Fibroblast of upper back skin (primary cell): ENCODE measurements at regions not wholly inside any gene's neighbourhood (a gene's known extent, or its start where the extent isn't known, plus 50 kb on each side); places are given as distances from the start of the nearest gene placed in this dataset.
"Not testable (repeated sequence)": the region's sequence is repeated elsewhere in the genome, so short reads cannot be mapped to it uniquely, and the experiment has no call there.

Experiments
- DNase-seq: peaks from one replicate; pipeline ENCODE4 v3.0.0-alpha.2; 2013

DNA sequence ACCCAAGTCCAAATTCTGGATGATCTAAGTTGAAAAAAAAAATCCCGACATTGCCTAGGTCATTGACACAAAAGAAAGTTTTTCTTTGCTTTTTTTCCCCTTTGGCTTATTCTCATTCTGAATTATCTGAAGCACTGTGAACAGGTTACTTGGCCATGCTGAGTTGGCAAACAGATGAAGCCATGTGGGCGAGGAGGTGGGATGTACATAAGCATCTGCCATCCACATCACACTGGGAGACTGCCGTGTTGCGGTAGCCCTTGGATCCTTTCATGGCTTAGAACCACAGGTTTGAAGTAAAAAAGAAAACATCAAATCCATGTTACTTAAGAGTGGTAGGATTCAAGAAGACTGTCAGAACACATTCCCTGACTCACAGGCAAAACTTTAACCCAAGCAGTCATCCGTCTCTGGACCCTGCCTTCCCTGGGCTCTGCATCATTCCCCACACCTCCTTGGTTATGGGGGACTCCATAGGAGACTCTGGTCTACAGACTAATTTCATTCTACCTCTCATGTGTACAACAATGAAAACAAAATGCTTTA lies 242.5 kb upstream of the SERP2 start:
- no peak for DNase-seq

DNA sequence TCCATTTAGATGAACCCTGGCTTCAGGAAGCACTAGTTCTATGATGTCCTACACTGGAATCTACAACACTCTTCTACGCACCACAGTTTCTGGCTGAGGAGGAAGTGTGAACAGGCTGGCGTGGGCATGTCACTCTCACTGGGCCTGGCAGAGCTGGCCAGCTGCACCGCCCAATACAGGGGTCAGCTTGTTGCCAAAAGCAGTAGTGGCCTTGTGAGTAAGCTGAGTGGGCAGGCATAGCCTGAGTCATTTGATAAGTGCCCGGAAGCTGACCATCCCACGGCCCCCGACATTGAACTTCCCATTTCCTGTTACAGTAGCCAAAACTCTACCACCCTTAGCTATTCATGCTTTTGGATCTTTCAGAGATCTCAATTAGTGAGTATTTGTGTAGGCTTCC lies 240.9 kb upstream of the SERP2 start:
- no peak for DNase-seq

DNA sequence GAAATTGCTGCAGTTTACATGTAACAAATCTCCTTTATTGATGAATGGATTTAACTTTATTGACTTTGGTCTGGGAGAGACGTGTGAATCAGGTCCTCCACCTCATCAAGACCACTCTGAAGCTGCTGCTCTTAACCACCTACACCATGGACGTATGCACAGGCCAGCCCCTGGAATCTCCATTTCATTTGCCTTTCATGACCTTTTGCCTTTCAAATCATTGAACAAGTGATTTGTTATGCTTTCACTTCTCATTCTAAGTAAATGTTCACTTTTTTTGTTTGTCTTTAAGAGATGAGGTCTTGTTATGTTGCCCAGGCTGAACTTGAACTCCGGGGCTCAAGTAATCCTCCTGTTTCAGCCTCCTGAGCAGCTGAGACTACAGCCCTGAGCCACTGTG lies 240.0 kb upstream of the SERP2 start:
- no peak for DNase-seq

DNA sequence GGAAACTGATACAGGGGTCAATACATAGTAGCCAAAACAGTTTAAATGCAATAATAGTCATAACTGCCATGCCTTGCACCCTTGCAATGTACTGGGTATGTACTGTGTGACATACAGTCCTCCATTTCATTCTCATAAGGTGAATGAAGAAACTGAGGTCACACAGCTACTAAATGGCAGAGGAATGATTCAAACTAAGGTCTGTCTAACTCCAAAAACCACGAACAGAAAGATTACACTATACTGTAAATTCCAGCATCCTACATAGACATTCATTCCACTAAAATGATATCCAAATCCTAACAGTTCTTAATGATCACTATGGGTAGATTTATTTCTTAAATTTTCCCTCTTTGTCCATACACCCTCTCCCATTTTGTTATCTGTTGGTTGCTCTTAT lies 238.1 kb upstream of the SERP2 start:
- peak; percentile 36 for DNase-seq

DNA sequence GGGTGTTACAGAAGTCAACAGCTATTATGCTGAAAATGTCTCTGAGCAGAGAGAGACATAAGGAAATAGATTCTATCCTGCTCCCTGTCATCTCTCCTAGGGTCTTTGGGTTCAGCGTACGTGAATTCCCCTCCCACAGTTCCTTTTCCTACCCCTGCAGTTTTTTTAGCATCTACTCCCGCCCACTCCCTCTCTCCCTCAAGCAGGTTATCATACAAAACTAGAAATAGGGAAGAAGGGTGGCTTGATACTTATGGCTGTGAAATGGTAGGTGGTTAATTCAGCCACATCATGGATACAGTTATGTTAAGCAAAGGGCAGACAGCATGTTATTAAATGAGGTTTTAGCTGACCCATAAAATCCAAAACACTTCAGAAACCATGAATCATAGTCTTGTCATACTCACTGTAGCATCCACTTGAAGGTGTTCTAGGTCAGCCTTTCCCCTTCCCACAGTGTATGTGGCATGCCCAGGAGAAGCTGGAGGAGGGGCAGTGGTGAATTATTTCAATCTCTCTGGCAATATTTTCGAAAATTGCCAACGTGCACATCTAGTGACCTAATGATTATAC lies 236.8 kb upstream of the SERP2 start:
- no peak for DNase-seq

DNA sequence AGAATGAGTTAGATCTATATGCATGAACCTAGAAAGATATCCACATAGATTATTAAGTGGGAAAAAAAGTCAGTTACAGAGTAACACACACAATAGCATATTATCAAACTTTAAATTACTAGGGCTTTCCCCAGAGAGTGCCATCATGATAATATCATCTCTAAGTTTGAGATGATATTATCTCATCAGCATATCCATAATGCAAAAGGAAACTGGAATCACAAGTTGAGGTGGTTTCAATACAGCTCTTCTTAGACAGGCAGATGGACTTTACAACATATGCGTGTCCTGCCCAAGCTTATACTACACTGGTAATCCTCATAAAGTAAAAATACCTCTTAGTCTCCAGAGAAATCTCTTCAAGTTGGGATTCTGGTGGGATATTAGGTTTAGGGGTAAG lies 236.2 kb upstream of the SERP2 start:
- no peak for DNase-seq

DNA sequence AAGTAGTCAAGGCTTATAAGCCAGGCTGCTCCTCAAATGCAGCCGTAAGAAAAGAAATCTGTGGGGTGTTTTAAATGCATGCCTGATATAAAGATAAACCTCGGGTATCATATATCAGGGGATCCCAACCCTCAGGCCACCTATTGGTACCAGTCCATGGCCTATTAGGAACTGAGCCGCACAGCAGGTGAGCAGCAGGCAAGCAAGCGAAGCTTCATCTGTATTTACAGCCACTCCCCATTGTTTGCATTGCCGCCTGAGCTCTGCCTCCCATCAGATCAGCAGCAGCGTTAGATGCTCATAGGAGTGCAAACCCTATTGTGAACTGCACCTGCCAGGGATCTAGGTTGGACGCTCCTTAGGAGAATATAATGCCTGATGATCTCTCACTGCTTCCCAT lies 233.5 kb upstream of the SERP2 start:
- no peak for DNase-seq

DNA sequence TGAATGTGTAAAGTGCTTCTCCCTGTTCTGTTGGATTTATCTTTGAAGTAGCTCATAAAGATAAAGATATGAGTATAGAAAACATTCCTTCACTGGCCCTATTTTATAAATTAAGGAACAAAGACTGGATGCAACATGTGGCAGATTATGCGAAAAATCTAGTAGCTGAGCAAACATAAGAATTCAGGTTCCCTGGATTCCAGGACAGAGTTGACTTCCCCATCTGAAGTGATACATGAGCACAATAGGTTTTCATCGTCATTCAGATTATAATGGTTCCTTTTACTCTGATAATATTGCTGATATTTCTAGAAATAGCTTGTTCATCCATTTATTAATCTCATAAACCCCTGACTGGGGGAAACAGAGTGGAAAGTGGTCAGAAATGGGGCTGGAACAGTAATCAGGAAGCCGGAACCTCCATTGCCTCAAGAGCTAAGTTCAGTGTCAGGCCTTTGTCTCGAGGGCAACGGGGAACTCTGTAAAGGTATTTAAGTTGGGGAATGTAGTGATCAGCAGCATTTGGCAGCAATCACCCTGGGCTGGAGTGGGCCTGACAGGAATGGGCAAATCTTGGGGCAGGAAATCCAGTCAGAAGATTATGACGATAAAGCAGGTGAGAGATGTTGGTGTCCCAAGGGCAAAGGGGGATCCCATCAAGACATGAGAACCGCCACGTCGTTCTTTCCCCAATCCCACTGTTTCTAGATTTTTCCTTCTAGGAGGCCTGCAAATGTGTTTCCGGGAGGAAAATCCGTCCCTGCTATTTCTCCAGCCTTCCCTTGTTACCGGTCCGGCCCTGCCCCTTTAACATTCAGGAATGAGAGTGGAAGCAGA lies 232.5 kb upstream of the SERP2 start:
- peak; percentile 9 for DNase-seq

DNA sequence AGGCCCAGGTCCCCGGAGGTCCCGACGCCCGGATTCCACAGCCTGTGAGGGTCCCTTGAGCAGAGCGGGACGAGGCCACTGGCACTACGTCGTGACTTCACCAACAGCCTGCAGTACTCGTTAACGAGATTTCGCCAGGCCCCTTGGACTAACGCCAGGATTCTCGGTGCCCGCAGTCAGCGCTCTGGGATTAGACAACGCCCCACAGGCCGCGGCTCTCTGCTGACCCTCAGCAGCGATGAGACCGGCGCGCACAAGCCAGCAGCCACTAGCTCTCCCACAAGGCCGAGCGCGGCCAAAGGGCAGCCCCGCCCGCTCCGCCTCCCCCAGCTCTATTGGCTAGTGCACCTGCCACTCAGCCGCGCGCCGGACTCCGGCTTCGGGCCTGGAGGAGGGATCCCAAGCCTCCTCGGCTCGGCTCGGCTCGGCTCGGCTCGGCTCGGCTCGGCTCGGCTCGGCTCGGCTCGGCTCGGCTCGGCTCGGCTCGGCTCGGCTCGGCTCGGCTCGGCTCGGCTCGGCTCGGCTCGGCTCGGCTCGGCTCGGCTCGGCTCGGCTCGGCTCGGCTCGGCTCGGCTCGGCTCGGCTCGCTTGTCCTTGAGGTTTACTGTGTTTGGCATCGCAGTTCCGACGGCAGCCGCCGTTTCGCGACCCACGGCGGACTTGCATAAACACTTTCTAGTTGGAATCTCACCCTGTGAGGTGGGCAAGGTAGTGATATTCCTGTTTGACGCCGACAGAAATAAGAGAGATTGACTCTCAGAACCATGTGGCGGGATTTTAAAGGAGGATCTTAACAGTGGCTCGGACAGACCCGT lies 231.7 kb upstream of the SERP2 start:
- peak; percentile 93 for DNase-seq

DNA sequence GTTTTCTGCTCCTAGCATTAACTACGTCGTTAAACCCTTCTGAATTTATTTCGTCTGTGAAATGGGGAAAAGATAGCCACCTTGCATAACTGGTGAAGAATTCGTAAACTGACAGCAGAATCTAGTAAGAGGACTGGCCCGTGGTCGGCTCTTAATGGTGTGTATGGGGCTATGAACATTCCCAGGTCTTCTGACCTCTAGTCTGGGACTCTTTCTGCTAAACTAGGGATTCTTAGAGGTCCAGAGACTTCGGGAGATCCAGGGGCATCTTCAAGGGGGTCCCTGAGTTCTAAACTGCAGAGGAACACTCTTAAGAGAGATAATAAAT lies 231.1 kb upstream of the SERP2 start:
- no peak for DNase-seq

DNA sequence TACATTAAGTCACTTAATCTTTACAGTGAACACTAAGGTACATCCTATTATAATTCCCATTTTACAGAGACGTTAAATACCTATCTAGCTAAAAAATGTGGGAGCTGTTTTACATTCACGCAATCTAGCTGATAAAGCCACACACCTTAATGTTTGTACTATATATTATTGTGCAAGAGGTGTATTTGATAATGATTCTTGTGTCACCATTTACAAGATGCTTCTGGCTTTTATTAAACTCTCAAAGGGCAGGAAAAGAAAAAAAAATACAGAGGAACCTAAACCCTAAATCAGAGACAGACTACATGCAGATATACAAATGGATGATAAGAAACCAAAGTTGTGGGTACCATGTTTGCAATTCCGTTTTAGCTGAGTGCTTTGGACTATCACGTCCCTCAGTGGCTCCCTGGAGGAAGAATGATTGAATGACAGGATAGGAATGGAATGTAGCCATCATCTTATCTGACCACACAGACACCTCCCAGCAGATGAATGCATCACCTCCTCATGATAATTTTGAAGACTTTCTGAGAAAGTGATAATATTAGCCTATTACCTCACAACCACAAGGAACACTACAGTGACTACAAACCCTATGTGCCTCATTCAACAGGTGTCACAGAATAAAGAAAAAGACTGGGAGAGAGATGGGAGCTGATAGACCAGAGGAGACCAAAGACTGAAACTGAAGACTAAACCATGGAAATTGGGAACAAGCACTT lies 230.5 kb upstream of the SERP2 start:
- DNase-seq: peak; percentile 35

DNA sequence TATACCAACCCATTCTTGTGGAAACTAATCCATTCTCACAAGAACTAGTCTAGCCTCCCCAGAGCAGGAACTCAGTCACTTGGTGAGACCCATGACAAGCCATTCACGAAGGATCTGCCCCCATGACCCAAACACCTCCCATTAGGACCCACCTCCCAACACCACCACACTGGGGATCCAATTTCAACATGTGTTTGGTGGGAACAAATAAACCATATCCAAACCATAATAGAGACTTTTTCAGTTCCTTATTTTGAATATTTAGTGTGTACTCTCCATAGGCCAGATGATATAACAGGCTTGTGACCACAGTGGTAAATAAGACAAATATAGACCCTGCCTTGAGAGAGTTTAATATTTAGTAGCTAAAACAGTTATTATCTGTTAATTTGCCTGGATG lies 227.5 kb upstream of the SERP2 start:
- no peak for DNase-seq

DNA sequence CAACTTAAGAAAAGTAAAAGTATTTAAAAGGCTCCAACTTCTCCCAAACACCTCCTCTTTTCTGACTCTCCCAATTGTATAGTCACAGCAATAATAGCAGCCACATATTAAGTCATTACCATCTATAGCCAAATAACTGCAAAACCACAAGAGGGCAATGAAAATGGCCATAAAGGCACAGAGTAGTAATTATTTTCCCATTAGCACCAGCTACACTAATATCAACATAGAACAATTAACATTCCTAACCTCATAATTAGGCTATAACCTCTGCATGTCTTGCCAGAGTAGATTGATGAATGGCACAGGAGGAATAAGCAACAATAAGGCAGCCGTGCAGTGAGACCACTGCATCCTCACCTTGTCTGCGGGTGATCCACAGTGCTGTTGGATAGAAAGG lies 226.4 kb upstream of the SERP2 start:
- DNase-seq: no peak

DNA sequence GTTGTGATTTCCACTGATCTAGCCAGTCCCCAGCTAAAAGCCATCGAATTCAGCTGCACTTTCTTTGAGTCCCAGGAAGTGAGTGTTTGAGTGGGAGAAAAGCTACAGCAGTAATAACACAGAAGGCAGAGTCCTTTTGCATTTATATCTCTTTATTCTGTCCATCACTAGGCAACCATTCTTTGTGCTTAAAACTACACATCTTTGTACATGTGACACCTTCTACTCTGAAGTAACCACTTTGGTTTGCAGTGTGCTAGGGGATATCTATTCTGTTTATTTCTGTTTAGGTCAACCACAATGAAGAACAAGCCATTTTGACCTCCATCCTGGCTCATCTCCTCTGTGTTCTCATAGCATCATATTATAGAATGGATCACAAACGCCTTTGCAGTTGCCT lies 226.0 kb upstream of the SERP2 start:
- no peak for DNase-seq

DNA sequence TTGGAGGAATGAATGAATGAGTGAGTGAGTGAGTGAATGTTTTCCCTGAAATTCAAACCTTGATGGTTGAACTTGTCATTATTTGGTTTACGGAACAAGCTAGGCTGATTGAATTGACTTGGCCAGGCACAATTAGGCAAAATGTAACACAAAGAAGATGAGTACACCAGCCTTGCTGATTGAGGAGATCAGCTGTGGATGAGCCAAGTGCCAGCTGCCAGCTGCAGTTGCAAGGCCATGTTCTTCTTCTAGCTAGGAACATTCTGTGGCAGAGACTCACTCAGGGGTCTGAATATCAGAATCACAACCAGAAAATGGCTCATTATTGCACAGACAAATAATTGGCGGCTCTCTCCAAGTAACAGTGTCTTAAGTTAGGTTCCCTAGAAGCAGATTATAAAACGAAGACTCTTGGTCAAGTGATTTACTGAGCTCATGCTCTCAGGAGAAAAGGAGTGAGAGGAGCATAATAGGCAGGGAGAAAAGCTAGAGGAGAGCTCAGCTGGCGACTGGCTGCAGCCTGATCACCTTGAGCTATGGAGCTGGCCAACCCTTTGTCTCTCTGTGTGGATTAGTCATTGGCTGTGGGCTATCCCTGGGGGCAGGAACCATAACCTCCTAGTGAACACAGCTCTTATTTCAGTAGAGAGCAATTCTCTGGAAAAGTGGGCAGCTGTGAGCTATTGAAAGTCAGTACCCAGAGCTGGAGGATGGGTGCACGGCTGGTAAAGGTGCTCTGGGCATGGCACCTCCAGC lies 225.3 kb upstream of the SERP2 start:
- DNase-seq: peak; percentile 17

DNA sequence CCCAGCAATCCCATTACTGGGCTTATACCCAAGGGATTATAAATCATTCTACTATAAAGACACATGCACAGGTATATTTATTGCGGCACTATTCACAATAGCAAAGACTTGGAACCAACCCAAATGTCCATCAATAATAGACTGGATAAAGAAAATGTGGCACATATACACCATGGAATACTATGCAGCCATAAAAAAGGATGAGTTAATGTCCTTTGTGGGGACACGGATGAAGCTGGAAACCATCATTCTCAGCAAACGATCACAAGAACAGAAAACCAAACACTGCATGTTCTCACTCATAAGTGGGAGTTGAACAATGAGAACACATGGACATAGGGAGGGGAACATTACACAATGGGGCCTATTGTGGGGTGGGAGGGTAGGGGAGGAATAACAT lies 224.4 kb upstream of the SERP2 start:
- DNase-seq: not testable (repeated sequence)

DNA sequence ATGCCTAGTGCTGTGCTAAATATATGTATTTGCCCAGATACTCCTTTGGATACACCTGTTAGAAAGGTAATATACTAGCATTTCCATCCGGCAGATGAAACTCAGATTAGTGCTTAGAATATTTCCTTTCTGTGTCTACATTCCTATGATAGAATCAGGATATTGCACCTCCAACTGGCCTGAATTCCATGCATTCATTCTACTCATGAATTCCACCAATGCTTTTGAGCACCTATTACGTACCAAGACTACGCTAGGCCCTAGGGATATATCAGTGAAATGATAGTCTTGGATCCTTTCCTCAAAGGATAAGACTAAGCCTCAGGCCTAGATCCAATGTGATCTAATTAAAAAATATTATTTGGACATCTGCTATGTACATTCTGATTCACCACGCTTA lies 223.8 kb upstream of the SERP2 start:
- DNase-seq: no peak

DNA sequence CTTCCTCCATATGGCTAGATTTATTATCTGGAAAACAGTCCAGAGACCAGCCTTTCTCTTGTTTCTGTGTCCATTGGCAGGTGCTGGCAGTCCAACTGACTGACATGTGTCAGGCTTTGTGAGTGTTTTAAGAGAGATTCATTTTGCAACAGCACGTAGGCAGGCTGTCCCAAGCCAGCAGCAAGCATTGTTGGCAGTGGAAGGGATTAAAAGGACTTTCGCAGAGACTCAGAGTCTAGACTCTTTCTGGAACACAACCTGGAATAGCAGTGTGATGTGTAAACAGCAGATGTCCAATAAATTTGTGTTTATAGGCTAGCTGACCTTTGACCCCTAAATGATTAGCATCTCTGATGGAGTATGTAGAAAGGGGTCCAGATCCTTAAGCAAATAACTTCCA lies 222.2 kb upstream of the SERP2 start:
- no peak for DNase-seq

DNA sequence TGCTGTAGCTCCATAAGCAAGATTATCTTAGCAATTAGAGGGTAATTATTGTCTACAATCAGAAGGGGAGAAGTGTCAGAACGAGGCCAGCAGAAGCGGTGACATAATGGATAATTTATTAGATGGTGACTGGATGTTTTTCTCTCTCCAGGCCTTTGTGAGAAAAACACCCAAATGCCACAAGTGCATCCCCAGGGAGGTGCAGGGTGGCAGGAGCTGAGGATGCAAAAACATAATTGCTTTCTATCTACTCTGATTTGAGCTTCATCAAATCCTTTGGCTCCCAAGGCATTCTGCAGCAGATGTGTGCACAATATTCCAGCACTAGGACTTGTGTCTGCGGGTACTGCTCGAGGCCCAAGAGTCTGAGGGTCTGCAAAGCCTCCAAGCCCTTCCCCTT lies 220.1 kb upstream of the SERP2 start:
- DNase-seq: no peak

DNA sequence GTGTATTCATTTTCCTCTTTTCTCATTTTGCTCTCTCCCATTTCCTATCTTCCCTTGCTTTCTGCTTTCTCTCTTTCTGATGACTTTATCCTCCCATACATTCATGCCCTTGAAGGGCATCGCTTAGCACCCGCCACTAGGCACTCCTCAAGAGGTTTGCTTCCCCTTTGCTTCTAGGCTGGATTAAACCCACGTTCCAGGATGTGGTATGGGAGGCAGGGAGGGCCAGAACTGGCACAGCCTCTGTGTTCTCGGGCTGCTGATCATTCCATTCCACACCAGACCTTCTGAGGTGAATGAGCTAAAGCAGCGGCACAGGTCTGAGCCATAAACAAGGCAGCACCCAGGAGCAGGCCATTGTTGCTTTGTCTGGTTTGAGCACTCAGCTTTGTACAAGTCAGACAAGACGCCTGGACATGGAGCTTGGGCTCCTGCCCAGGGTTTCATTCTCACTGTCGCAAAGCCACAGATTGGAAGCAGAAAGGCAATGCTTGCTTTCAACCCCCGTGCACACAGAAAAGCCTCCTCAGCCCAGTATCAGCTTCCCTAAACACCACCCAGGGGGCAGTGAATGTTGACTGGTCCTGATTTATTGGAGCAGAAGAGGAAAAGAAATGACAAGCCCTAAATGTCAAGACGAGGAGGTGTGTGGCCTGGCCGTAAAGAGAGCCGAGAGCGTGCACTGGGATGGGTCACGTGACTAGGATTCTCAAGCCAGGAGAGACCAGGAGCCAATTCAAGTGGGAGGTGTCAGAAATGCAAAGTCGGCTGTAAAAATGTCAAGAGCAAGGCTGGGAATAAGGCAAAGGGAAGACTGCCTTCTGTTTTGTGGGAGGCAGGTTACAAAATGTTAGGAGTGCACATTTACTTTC lies 218.0 kb upstream of the SERP2 start:
- peak; percentile 43 for DNase-seq

DNA sequence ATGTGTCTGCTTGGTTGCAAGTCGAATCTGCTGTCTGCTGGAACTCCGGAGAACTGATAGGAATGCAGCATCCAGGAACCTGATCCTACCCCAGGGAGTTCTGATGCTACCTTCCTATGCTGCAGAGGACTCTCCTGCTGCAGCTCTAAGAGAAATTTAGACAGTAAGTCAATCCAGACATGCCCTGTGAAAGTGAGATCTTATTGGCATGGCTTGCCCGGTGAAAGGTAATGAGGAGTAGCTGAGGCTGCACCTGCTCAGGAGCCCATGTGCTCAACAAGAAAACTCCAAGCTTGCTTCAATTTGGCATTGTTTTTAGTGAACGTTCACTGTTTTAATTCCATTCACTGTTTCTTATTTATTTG lies 217.3 kb upstream of the SERP2 start:
- no peak for DNase-seq

DNA sequence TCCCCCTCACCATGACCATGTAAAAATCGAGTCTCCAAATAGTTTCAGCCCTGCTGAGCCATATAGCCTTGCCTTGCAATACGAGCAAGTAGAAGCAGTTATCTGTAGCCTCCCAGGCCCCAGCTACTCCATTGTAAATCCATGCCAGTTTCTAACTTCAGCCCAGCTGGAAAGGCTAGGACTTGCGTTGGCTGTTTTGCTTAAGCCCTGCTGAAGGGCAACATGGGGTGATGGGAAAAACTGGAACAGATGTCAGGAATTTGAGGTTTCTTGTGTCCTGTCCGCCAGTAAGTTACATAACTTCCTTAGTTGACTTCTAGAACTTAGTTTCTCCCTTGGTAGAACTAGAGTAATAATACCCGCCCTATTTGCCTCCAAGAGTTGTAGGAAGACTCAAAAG lies 216.0 kb upstream of the SERP2 start:
- DNase-seq: no peak
